AG04450 (cell line): ENCODE measurements at regions not wholly inside any gene's neighbourhood (a gene's known extent, or its start where the extent isn't known, plus 50 kb on each side); places are given as distances from the start of the nearest gene placed in this dataset.

ENCODE experiments used
- CTCF ChIA-PET: fragments of 300-600, 350-600 bp; formaldehyde crosslinking; extraction: SDS; loops from one replicate; lab custom pipeline; 2022; ENCODE audit warnings: antibody characterized with exemption, inconsistent platforms; lab: Charles Lee
- POLR2A ChIA-PET: fragments of 350-600 bp; formaldehyde crosslinking; extraction: SDS; loops from one replicate; lab custom pipeline; 2021; ENCODE audit warnings: antibody characterized with exemption, inconsistent platforms; lab: Yijun Ruan, JAX
- DNase-seq: peaks from one replicate; pipeline ENCODE4 v3.0.0-alpha.2; 2011; ENCODE audit warnings: low read depth, low spot score
- H3K27ac ChIP-seq: one replicate; pipeline ENCODE4 v1.5.1; 2012; ENCODE audit warnings: low read depth, low read length, control low read depth
- H3K27me3 ChIP-seq: one replicate; pipeline ENCODE4 v1.6.0; 2012; ENCODE audit warnings: low read length; ENCODE audit not compliant: control insufficient read depth, insufficient read depth
- H3K4me3 ChIP-seq: 2 replicates; pipeline ENCODE4 v1.5.1; 2011; ENCODE audit warnings: mild to moderate bottlenecking, low read depth, low read length, control low read depth
- H3K9me3 ChIP-seq: 2 replicates; pipeline ENCODE4 v1.5.1; 2012; ENCODE audit warnings: low read length; ENCODE audit not compliant: control insufficient read depth, insufficient read depth
- TF ChIP-seq, protein P1 (sequence below): IDR thresholded peaks from 2 replicates; pipeline ENCODE4 v1.5.1; 2011; ENCODE audit warnings: low read depth, low read length, control low read depth, inconsistent platforms

DNA sequence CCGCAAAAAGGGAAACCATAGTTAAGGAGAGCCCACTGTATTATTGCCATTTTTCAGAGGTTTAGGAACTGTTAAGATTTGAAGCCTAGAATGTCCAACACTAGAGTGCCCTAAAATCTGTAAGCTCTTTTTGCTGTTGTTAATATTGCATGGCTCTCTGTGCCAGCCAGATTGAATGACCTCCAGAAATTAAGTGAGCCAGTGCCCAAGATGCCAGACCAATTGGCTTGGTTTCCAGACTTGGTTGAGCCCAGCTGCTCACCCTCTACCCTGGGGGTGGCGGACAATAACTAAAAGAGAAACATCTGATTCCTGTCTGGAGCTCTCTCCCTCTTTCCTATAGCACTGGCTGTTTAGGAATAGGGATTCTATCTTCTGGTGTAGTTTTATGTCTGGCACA is 340.1 kb downstream of the PHF14 start:
- ChIA-PET CTCF (no interaction called here), POLR2A (no interaction called here)
- H3K9me3 ChIP-seq = no peaks in the 10 kb centered on the region
- TF ChIP-seq, protein P1, sequence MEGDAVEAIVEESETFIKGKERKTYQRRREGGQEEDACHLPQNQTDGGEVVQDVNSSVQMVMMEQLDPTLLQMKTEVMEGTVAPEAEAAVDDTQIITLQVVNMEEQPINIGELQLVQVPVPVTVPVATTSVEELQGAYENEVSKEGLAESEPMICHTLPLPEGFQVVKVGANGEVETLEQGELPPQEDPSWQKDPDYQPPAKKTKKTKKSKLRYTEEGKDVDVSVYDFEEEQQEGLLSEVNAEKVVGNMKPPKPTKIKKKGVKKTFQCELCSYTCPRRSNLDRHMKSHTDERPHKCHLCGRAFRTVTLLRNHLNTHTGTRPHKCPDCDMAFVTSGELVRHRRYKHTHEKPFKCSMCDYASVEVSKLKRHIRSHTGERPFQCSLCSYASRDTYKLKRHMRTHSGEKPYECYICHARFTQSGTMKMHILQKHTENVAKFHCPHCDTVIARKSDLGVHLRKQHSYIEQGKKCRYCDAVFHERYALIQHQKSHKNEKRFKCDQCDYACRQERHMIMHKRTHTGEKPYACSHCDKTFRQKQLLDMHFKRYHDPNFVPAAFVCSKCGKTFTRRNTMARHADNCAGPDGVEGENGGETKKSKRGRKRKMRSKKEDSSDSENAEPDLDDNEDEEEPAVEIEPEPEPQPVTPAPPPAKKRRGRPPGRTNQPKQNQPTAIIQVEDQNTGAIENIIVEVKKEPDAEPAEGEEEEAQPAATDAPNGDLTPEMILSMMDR = no peak
- H3K27me3 ChIP-seq = no peaks in the 10 kb centered on the region
- H3K27ac ChIP-seq = no peak overlapping the region
- no peak for DNase-seq
- H3K4me3 ChIP-seq = no peak overlapping the region

DNA sequence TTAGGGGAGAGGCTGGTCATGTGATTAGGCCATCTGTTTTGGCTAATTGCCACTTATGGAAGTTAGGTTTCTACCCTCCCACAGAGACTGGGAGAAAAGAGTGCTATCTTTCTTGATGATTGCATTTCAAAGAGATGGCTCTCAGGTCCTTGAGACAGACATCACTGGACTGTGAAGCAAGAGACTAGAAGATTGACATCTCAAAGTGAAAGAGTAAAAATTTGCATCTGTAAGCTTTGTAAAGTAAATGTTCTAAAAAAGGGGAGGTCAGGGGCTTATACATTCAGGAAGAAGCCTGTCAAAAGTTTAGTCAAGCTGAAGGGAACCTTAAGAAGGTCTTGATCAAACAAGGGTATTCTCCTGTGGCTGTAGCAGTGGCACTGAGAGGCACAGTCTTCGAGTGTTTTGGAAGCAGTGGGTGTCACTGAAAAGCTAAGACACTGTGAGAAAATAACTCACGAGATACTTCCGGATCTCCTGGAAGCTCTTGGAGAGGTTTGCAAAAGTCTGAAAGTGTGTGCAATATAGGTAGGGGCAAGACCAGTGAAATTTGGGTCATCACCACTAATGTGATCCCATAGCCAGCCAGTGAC is 342.1 kb downstream of the PHF14 start:
- CTCF ChIA-PET = no interaction called here

GRCh38 chr7:11317766-11318165 is 344.1 kb downstream of the PHF14 start:
- ChIA-PET POLR2A (no interaction called here), CTCF (no interaction called here)
- no peak for DNase-seq
- Histone ChIP-seq H3K27me3 (no peaks in the 10 kb centered on the region), H3K9me3 (no peaks in the 10 kb centered on the region), H3K4me3 (no peak overlapping the region), H3K27ac (no peak overlapping the region)
- TF ChIP-seq, protein P1 = no peak

More for the DNA sequence above, 342.1 kb downstream of the PHF14 start:
- TF ChIP-seq, protein P1 = no peak
- no peaks in the 10 kb centered on the region for H3K27me3 ChIP-seq
- H3K4me3 ChIP-seq = no peak overlapping the region
- POLR2A ChIA-PET = no interaction called here
- DNase-seq = no peak
- no peaks in the 10 kb centered on the region for H3K9me3 ChIP-seq
- no peak overlapping the region for H3K27ac ChIP-seq

- ChIA-PET CTCF (no interaction called here), POLR2A (no interaction called here)
- TF ChIP-seq, protein P1 = no peak
- H3K4me3 ChIP-seq = no peak overlapping the region
- no peak for DNase-seq
- H3K9me3 ChIP-seq = no peaks in the 10 kb centered on the region
- no peak overlapping the region for H3K27ac ChIP-seq
- H3K27me3 ChIP-seq = no peaks in the 10 kb centered on the region
Measured at GRCh38 chr7:11319491-11320274, 346.0 kb downstream of the PHF14 start.
